ENCODE measurements at regions not wholly inside any gene's neighbourhood (a gene's known extent, or its start where the extent isn't known, plus 50 kb on each side); places are given as distances from the start of the nearest gene placed in this dataset.

DNA sequence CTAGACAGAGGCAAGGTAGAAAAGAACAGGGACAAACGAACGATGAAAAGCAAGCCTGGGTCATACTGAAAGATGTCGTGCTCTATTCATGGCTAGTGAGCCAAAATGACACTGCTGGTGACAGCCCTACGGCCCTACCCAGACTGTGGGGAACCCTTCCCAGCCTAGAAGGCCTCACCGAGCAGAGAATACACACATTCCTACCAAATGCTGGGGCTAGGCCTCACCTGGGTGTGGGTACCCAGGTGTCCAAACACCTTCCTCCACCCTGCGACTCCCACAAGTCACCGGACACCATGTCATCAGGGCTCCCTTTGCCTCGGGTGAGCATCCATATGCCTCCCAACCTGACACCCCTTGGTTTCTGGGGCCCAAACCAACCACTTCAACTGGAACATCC lies 85.3 kb upstream of the DOCK9 start:
- Histone ChIP-seq H3K4me3 (ENCODE audit: low read depth in 1 of 2, low read length in 2 of 2) (no peak overlapping the region), H3K36me3 (ENCODE audit: control insufficient read depth in 1 of 2, insufficient read depth in 2 of 2, low read length in 2 of 2) (no peaks in the 10 kb centered on the region), H3K9ac (ENCODE audit: low read depth in 1 of 2, low read length in 2 of 2) (no peak overlapping the region), H3K9me3 (ENCODE audit: control insufficient read depth in 1 of 2, low read length in 2 of 2) (no peaks in the 10 kb centered on the region), H3K4me1 (ENCODE audit: control insufficient read depth in 1 of 2, insufficient read depth in 2 of 2, low read length in 2 of 2) (peaks cover 3 to 11% of the 10 kb centered on the region in 2 donors), H3K27me3 (ENCODE audit: control insufficient read depth in 1 of 2, insufficient read depth in 2 of 2, low read length in 2 of 2) (no peaks in the 10 kb centered on the region), H3K27ac (ENCODE audit: low read depth, low read length) (no peak overlapping the region)

DNA sequence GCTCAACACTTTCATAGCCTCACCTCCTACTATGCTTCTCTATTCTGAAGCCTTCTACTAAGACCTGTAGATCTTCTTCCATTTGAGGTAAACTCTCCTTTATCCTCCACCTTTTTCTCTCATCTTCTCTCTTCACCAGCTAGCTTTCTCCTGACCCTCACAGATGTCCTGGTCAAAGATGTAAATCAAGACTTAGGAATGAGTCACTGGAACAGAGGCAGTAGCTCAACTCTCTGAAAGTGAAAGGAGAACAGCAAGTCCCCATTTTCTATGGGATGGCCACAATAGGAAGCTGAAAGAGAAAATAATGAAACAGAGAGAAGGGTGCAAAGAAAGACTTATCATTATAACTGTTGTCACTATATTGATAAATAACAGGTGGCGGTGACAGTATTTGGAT lies 86.1 kb upstream of the DOCK9 start:
- Histone ChIP-seq H3K4me1 (ENCODE audit: control insufficient read depth in 1 of 2, insufficient read depth in 2 of 2, low read length in 2 of 2) (peaks cover 3 to 11% of the 10 kb centered on the region in 2 donors), H3K36me3 (ENCODE audit: control insufficient read depth in 1 of 2, insufficient read depth in 2 of 2, low read length in 2 of 2) (no peaks in the 10 kb centered on the region), H3K27me3 (ENCODE audit: control insufficient read depth in 1 of 2, insufficient read depth in 2 of 2, low read length in 2 of 2) (no peaks in the 10 kb centered on the region), H3K9ac (ENCODE audit: low read depth in 1 of 2, low read length in 2 of 2) (no peak overlapping the region), H3K27ac (ENCODE audit: low read depth, low read length) (no peak overlapping the region), H3K9me3 (ENCODE audit: control insufficient read depth in 1 of 2, low read length in 2 of 2) (no peaks in the 10 kb centered on the region), H3K4me3 (ENCODE audit: low read depth in 1 of 2, low read length in 2 of 2) (no peak overlapping the region)

DNA sequence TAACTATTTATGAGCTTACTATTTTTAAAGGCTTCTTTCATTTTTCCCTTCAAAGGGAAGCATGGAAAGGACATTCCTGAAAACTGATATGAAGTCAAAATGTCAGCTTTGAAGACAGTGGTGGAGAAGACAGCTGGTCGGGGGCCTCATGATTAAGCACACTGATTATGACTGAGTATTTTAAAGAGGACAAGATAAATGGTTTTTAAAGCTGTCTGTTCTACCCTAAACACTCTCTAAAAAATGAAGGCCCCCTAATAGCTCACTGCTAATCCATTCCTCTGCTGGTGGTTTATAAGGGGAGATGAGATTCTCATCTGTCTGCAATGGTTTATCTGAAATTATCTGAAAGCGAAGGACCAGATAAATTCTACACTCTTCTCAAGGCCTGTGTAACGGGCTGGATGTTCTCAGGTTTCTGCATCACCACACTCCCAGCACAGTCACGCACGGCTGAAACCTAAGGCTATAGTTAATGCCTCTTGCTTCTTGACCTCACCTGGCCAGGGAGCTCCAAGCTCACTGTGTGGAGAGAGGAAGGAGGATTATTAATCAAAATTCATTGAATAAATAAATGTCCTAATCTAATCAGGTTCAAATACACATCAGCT lies 86.9 kb upstream of the DOCK9 start:
- Histone ChIP-seq H3K9ac (ENCODE audit: low read depth in 1 of 2, low read length in 2 of 2) (no peak overlapping the region), H3K4me1 (ENCODE audit: control insufficient read depth in 1 of 2, insufficient read depth in 2 of 2, low read length in 2 of 2) (peaks cover 3 to 11% of the 10 kb centered on the region in 2 donors), H3K27ac (ENCODE audit: low read depth, low read length) (no peak overlapping the region), H3K9me3 (ENCODE audit: control insufficient read depth in 1 of 2, low read length in 2 of 2) (no peaks in the 10 kb centered on the region), H3K36me3 (ENCODE audit: control insufficient read depth in 1 of 2, insufficient read depth in 2 of 2, low read length in 2 of 2) (no peaks in the 10 kb centered on the region), H3K4me3 (ENCODE audit: low read depth in 1 of 2, low read length in 2 of 2) (no peak overlapping the region), H3K27me3 (ENCODE audit: control insufficient read depth in 1 of 2, insufficient read depth in 2 of 2, low read length in 2 of 2) (no peaks in the 10 kb centered on the region)

DNA sequence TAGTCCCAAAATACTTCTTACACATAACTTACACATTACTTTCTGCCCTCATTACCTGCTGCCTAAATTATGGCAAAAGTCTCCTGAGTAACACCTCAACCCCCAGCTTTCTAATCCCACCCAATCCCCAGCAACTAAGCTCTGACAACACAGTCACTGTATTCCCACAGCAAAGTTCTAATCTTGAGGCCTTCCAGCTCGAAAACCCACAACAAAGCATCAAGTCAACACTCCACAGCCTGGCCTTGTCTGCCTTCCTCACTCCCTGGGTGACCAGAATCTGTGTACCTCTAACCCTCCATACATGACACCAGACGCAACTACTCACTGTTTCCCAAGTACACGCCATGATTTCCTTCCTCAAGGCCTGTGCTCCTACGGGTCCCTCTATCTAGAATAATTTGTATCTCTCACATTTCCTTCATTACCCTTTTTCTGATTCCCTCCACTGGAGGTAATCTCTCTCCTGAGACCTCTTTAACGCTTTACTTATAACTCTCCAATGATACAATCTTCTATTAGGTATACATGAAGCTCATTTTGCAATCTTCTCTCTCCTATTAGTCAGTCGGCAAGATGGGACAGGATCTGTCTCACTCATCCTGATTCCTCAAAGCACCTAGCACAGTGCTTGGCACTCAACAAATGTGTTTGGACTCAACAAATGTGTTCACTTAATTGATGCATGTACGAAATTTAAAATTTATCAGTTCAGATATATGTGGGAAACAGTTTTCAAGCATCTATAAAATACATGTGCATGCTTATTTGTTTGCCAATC lies 87.6 kb upstream of the DOCK9 start:
- H3K4me3 ChIP-seq (ENCODE audit: low read depth in 1 of 2, low read length in 2 of 2), result no peak overlapping the region
- H3K27me3 ChIP-seq (ENCODE audit: control insufficient read depth in 1 of 2, insufficient read depth in 2 of 2, low read length in 2 of 2), result no peaks in the 10 kb centered on the region
- peaks cover 3 to 11% of the 10 kb centered on the region in 2 donors for H3K4me1 ChIP-seq (ENCODE audit: control insufficient read depth in 1 of 2, insufficient read depth in 2 of 2, low read length in 2 of 2)
- H3K9ac ChIP-seq (ENCODE audit: low read depth in 1 of 2, low read length in 2 of 2), result no peak overlapping the region
- no peak overlapping the region for H3K27ac ChIP-seq (ENCODE audit: low read depth, low read length)
- H3K36me3 ChIP-seq (ENCODE audit: control insufficient read depth in 1 of 2, insufficient read depth in 2 of 2, low read length in 2 of 2), result no peaks in the 10 kb centered on the region
- no peaks in the 10 kb centered on the region for H3K9me3 ChIP-seq (ENCODE audit: control insufficient read depth in 1 of 2, low read length in 2 of 2)

DNA sequence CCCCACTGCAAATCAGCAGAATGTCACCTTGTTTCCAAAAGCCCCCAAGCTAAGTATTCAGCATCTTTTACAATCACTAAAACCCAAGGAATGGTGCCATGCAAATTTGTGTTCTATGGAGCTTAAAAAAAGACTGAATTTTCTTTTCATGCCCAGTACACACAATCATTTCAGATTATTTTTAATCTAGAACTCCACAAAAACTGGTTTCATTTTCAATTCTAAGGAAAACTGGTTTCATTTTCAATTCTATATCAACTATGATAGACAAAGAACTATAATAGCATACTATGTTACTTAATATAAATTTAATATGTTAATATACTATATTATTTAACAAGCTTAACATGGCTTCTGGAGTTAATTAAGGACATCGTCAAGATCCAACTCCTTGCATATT lies 88.4 kb upstream of the DOCK9 start:
- no peak overlapping the region for H3K9ac ChIP-seq (ENCODE audit: low read depth in 1 of 2, low read length in 2 of 2)
- peaks cover 3 to 11% of the 10 kb centered on the region in 2 donors for H3K4me1 ChIP-seq (ENCODE audit: control insufficient read depth in 1 of 2, insufficient read depth in 2 of 2, low read length in 2 of 2)
- no peaks in the 10 kb centered on the region for H3K36me3 ChIP-seq (ENCODE audit: control insufficient read depth in 1 of 2, insufficient read depth in 2 of 2, low read length in 2 of 2)
- H3K9me3 ChIP-seq (ENCODE audit: control insufficient read depth in 1 of 2, low read length in 2 of 2), result no peaks in the 10 kb centered on the region
- no peaks in the 10 kb centered on the region for H3K27me3 ChIP-seq (ENCODE audit: control insufficient read depth in 1 of 2, insufficient read depth in 2 of 2, low read length in 2 of 2)
- H3K27ac ChIP-seq (ENCODE audit: low read depth, low read length), result no peak overlapping the region
- peak overlapping the region in 1 of 2 donors; percentile 19 for H3K4me3 ChIP-seq (ENCODE audit: low read depth in 1 of 2, low read length in 2 of 2)

DNA sequence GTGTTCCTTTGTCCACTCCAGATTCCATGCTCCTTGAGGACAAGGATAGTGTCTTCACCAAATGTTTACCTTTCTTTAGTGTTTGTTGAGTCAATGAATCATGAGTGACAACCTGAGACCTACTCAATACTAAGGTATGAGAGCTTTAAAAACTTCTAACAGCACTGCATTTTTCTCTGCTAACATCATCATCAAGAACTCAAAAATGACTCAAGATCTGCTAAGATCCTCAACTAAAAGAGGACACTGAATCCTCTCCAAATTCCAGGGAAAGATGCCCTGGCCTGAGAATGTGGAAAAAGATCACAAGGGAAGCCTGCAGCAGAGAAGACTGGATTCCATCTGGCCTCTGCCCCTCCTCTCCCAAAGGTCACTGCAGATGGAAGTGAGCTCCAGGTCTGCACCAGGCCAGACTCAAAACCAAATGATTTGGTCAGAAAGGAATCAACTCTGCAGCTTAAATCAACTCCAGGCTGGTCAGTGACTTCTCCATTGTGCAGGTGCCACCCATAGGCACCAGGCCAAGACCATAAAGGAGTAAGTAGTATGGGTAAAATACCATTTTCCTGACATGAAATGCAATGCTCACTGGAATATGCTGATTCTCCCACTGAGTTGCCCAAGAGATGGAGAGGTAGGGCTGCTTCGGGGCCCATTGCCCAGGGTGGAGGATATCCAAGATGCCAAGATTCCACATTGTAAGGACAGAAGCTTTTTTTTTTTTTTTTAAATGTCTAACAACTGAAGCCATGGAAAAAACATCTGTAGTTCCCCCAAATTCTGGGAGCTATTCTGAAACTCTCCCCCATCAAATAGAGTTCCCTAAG lies 89.5 kb upstream of the DOCK9 start:
- no peaks in the 10 kb centered on the region for H3K27me3 ChIP-seq (ENCODE audit: control insufficient read depth in 1 of 2, insufficient read depth in 2 of 2, low read length in 2 of 2)
- no peak overlapping the region for H3K4me3 ChIP-seq (ENCODE audit: low read depth in 1 of 2, low read length in 2 of 2)
- H3K36me3 ChIP-seq (ENCODE audit: control insufficient read depth in 1 of 2, insufficient read depth in 2 of 2, low read length in 2 of 2), result no peaks in the 10 kb centered on the region
- peaks cover 8 to 14% of the 10 kb centered on the region in 2 donors for H3K4me1 ChIP-seq (ENCODE audit: control insufficient read depth in 1 of 2, insufficient read depth in 2 of 2, low read length in 2 of 2)
- no peak overlapping the region for H3K9ac ChIP-seq (ENCODE audit: low read depth in 1 of 2, low read length in 2 of 2)
- no peaks in the 10 kb centered on the region for H3K9me3 ChIP-seq (ENCODE audit: control insufficient read depth in 1 of 2, low read length in 2 of 2)
- H3K27ac ChIP-seq (ENCODE audit: low read depth, low read length), result no peak overlapping the region

DNA sequence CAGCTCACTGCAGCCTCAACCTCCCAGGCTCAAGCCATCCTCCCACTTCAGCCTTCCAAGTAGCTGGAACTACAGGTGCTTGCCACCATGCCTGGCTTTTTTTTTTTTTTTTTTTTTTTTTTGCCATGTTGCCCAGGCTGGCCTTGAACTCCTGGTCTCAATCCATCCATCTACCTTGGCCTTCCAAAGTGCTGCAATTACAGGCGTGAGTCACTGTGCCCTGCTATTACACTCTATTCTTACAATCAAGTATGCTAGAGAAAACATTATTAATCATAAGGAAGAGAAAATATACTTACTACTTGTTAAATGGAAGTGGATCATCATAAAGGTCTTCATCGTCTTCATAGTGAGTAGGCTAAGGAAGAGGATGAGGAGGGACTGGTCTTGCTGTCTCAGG lies 93.3 kb upstream of the DOCK9 start:
- Histone ChIP-seq H3K4me1 (ENCODE audit: control insufficient read depth in 1 of 2, insufficient read depth in 2 of 2, low read length in 2 of 2) (peaks cover 5 to 18% of the 10 kb centered on the region in 2 donors), H3K9me3 (ENCODE audit: control insufficient read depth in 1 of 2, low read length in 2 of 2) (peaks cover 0 to 6% of the 10 kb centered on the region in 2 donors)

DNA sequence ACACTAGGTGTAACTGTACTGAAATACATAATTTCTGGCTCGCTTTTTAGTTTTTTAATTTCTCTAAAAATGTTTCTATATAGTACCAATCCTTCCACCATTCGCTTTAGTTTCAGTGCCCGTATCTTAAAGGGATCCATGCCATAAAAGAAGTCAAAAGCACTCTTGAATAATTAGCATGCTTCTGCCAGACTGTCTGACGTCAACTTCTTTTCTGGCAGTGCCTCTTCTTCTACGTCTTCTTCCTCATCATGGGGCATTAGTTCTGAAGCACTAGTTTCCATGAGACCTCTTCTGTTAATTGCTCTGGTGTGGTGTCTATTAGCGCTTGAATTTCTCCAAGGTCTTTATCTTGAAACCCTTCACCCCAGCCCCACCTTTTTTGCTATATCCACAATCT lies 93.8 kb upstream of the DOCK9 start:
- Histone ChIP-seq H3K4me1 (ENCODE audit: control insufficient read depth in 1 of 2, insufficient read depth in 2 of 2, low read length in 2 of 2) (peaks cover 5 to 15% of the 10 kb centered on the region in 2 donors), H3K27me3 (ENCODE audit: control insufficient read depth in 1 of 2, insufficient read depth in 2 of 2, low read length in 2 of 2) (no peaks in the 10 kb centered on the region), H3K9me3 (ENCODE audit: control insufficient read depth in 1 of 2, low read length in 2 of 2) (peaks cover 0 to 6% of the 10 kb centered on the region in 2 donors), H3K4me3 (ENCODE audit: low read depth in 1 of 2, low read length in 2 of 2) (no peak overlapping the region), H3K27ac (ENCODE audit: low read depth, low read length) (no peak overlapping the region), H3K9ac (ENCODE audit: low read depth in 1 of 2, low read length in 2 of 2) (no peak overlapping the region), H3K36me3 (ENCODE audit: control insufficient read depth in 1 of 2, insufficient read depth in 2 of 2, low read length in 2 of 2) (no peaks in the 10 kb centered on the region)

More for the DNA sequence above, 93.3 kb upstream of the DOCK9 start:
- Histone ChIP-seq H3K9ac (ENCODE audit: low read depth in 1 of 2, low read length in 2 of 2) (no peak overlapping the region), H3K36me3 (ENCODE audit: control insufficient read depth in 1 of 2, insufficient read depth in 2 of 2, low read length in 2 of 2) (no peaks in the 10 kb centered on the region), H3K4me3 (ENCODE audit: low read depth in 1 of 2, low read length in 2 of 2) (no peak overlapping the region), H3K27ac (ENCODE audit: low read depth, low read length) (no peak overlapping the region), H3K27me3 (ENCODE audit: control insufficient read depth in 1 of 2, insufficient read depth in 2 of 2, low read length in 2 of 2) (no peaks in the 10 kb centered on the region)

DNA sequence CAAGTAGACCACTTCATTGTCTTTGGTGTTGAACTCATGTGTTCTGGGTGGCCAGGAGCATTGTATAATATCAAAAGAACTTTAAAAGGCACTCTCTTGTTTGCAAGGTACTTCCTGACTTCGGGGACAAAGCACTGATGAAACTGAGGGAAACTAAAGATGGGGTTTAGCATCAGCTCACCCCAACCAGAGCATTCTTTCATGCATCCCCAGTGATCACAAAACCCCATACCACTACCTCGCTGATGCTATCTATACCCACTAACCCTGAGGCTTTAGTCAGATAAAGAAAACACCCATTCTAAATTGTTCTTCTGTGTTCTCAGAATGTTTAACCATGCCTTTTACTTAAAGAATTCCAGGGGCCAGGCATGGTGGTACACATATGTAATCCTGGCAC lies 94.5 kb upstream of the DOCK9 start:
- no peaks in the 10 kb centered on the region for H3K27me3 ChIP-seq (ENCODE audit: control insufficient read depth in 1 of 2, insufficient read depth in 2 of 2, low read length in 2 of 2)
- H3K9ac ChIP-seq (ENCODE audit: low read depth in 1 of 2, low read length in 2 of 2), result no peak overlapping the region
- no peaks in the 10 kb centered on the region for H3K36me3 ChIP-seq (ENCODE audit: control insufficient read depth in 1 of 2, insufficient read depth in 2 of 2, low read length in 2 of 2)
- no peak overlapping the region for H3K4me3 ChIP-seq (ENCODE audit: low read depth in 1 of 2, low read length in 2 of 2)
- no peak overlapping the region for H3K27ac ChIP-seq (ENCODE audit: low read depth, low read length)
- peaks cover 0 to 6% of the 10 kb centered on the region in 2 donors for H3K9me3 ChIP-seq (ENCODE audit: control insufficient read depth in 1 of 2, low read length in 2 of 2)
- H3K4me1 ChIP-seq (ENCODE audit: control insufficient read depth in 1 of 2, insufficient read depth in 2 of 2, low read length in 2 of 2), result peaks cover 5 to 8% of the 10 kb centered on the region in 2 donors

DNA sequence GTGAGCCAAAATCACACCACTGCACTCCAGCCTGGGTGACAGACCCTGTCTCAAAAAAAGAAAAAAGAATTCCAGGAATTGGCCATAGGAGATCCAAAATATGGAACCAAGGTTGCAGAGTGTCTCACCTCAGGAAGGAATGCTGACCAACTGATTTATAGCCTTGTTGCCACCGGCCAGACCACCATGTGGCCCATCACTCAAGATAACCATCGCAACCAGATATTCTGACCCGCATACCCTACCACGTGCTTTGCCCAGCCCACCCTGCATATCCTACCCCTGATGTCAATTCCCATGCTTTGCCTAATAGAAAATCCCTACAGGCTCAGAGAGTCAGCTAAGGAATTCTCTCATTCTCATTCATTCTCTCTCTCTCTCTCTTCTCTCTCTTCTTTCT lies 95.1 kb upstream of the DOCK9 start:
- Histone ChIP-seq H3K4me3 (ENCODE audit: low read depth in 1 of 2, low read length in 2 of 2) (no peak overlapping the region), H3K36me3 (ENCODE audit: control insufficient read depth in 1 of 2, insufficient read depth in 2 of 2, low read length in 2 of 2) (no peaks in the 10 kb centered on the region), H3K27me3 (ENCODE audit: control insufficient read depth in 1 of 2, insufficient read depth in 2 of 2, low read length in 2 of 2) (no peaks in the 10 kb centered on the region), H3K9ac (ENCODE audit: low read depth in 1 of 2, low read length in 2 of 2) (no peak overlapping the region), H3K27ac (ENCODE audit: low read depth, low read length) (no peak overlapping the region), H3K9me3 (ENCODE audit: control insufficient read depth in 1 of 2, low read length in 2 of 2) (peaks cover 0 to 6% of the 10 kb centered on the region in 2 donors), H3K4me1 (ENCODE audit: control insufficient read depth in 1 of 2, insufficient read depth in 2 of 2, low read length in 2 of 2) (peaks cover 5 to 6% of the 10 kb centered on the region in 2 donors)

Data from duodenal mucosa (tissue), 2 donors.